Ascending aorta (tissue), 2 donors: ENCODE measurements at regions not wholly inside any gene's neighbourhood (a gene's known extent, or its start where the extent isn't known, plus 50 kb on each side); places are given as distances from the start of the nearest gene placed in this dataset.

Source experiments
- DNase-seq, 2 donors: peaks; one replicate each; pipeline ENCODE4 v3.0.0-alpha.2; 2019; ENCODE audit warnings: low spot score in 2 of 2
- H3K27ac ChIP-seq, 2 donors: fragments of 200-600 bp; sonication (generic); one replicate each; pipeline ENCODE4 v1.5.1; 2016 to 2017; ENCODE audit warnings: mild to moderate bottlenecking in 1 of 2
- H3K27me3 ChIP-seq: fragments of 200-600 bp; sonication (generic); one replicate; pipeline ENCODE4 v1.5.1; 2017
- H3K36me3 ChIP-seq, 2 donors: fragments of 200-600 bp; sonication (generic); one replicate each; pipeline ENCODE4 v1.5.1; 2016
- H3K4me1 ChIP-seq, 2 donors: fragments of 200-600 bp; sonication (generic); one replicate each; pipeline ENCODE4 v1.5.1; 2016 to 2017; ENCODE audit warnings: mild to moderate bottlenecking in 1 of 2
- H3K4me3 ChIP-seq, 2 donors: fragments of 200-600 bp; sonication (generic); one replicate each; pipeline ENCODE4 v1.5.1; 2016 to 2017; ENCODE audit warnings: mild to moderate bottlenecking in 1 of 2
- H3K9me3 ChIP-seq, 2 donors: fragments of 200-600 bp; sonication (generic); one replicate each; pipeline ENCODE4 v1.5.1; 2016
- intact Hi-C: fragments of 100-400 bp; cut with DNase I; formaldehyde crosslinking; loops from one replicate; pipeline ENCODE4 v1.15.1; 2023
- TF ChIP-seq, protein P1 (sequence below), 3 experiments: fragments of 200-600 bp in 2 of 3; fragments of 450-650 bp in 1 of 3; sonication (generic) in 2 of 3; IDR thresholded peaks; one replicate each; pipeline ENCODE4 v1.5.1; 2016 to 2019; ENCODE audit warnings: antibody characterized with exemption in 3 of 3, mild to moderate bottlenecking in 1 of 3, moderate library complexity in 1 of 3

DNA sequence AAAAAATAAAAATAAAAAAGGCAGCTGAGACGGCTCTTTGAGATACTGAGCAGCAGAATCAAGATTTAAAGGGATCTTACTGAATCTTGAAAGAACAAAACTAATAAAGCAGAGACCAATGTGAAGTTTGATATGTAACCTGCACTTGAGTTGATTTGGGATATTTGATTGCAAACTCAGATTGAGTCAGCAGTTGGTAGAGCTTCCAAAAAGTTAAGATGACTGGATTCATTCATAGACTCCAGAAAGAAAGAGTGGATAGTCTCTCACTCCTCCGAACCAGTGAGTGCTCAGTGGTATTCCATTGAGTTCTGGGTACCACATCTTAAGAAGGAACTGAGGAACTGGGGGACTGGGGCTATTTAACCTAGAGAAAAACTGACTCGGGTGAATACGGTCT is 52.7 kb upstream of the TESK1 start:
- H3K27ac ChIP-seq = peak overlapping the region; percentile 68 to 76
- no peak overlapping the region for H3K4me3 ChIP-seq
- TF ChIP-seq, protein P1, sequence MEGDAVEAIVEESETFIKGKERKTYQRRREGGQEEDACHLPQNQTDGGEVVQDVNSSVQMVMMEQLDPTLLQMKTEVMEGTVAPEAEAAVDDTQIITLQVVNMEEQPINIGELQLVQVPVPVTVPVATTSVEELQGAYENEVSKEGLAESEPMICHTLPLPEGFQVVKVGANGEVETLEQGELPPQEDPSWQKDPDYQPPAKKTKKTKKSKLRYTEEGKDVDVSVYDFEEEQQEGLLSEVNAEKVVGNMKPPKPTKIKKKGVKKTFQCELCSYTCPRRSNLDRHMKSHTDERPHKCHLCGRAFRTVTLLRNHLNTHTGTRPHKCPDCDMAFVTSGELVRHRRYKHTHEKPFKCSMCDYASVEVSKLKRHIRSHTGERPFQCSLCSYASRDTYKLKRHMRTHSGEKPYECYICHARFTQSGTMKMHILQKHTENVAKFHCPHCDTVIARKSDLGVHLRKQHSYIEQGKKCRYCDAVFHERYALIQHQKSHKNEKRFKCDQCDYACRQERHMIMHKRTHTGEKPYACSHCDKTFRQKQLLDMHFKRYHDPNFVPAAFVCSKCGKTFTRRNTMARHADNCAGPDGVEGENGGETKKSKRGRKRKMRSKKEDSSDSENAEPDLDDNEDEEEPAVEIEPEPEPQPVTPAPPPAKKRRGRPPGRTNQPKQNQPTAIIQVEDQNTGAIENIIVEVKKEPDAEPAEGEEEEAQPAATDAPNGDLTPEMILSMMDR (IDR thresholded peaks at IDR 0.05) = no peak
- H3K4me1 ChIP-seq = peaks cover 4 to 48% of the 10 kb centered on the region in 2 donors
- DNase-seq = no peak
- intact Hi-C loops = no loop called here
- no peaks in the 10 kb centered on the region for H3K9me3 ChIP-seq
- peaks cover 39 to 56% of the 10 kb centered on the region in 2 donors for H3K36me3 ChIP-seq
- no peaks in the 10 kb centered on the region for H3K27me3 ChIP-seq

DNA sequence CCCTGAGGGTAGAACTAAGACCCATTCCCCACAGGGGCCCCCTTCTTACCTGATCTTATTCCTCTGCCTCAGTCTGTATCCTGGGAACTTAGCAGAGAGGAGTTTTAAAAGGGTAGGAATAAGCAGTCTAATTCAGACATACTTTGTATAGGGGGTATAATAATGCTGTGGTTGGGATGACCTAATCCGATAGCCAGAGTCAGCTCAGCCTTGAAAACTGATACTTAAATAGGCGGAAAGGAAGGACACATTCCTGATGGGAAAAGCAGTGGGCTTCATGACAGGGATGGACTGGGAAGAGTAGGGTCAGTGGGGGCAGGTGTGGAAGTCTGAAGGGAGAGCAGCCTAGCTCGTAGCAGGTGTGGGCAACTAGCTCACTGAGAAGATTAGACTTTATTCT is 52.2 kb upstream of the TESK1 start:
- peaks cover 39 to 56% of the 10 kb centered on the region in 2 donors for H3K36me3 ChIP-seq
- no peak for DNase-seq
- H3K27me3 ChIP-seq = no peaks in the 10 kb centered on the region
- no peak overlapping the region for H3K4me3 ChIP-seq
- no peaks in the 10 kb centered on the region for H3K9me3 ChIP-seq
- H3K4me1 ChIP-seq = peaks cover 2 to 45% of the 10 kb centered on the region in 2 donors
- TF ChIP-seq, protein P1 (IDR thresholded peaks at IDR 0.05) = no peak
- intact Hi-C loops = no loop called here
- H3K27ac ChIP-seq = peak overlapping the region; percentile 68 to 76

DNA sequence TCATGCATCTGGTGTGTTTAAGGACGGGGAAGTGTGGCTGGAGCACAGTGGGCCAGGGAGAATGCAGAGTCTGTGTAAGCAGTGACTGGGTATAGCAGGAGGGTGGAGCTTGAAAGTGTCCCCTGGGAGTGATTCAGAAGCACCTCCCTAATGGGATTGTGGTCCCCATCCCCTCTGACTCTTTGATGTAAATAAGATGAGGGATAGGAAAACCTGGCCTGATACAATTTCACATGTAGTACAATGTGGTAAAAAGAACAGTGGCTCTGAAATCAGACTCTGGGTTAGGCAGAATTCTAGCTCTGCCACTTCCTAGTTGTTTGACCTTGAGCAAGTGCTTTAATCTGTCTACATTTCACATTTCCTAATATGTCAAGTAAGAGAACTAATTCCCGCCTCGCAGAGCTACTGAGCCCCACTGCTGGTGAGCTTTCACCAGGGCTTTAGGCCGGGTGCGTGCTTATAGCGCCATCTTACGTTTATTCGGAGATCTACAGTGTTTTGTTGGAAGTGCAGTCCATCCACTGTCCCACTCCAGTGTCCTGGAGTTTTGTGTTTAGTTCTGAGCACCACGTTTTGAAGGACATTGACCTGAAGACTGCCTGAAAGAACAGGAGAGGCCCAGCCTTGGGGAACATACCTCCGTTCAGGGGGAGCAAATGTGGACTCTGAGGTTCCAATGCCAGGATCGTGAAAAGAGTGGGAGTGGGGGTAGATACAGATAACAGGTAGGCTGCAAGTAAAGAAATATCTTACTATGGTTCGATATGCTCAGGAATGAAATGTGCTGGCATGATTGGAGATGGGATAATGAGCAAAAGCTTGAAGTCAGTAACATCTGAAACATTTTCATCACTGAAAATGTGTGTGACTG is 51.2 kb upstream of the TESK1 start:
- Histone ChIP-seq H3K27me3 (no peaks in the 10 kb centered on the region), H3K9me3 (no peaks in the 10 kb centered on the region), H3K4me3 (peak overlapping the region in 1 of 2 donors; percentile 7), H3K36me3 (peaks cover 42 to 56% of the 10 kb centered on the region in 2 donors), H3K4me1 (peaks cover 0 to 36% of the 10 kb centered on the region in 2 donors), H3K27ac (peak overlapping the region; percentile 68 to 76)
- TF ChIP-seq, protein P1 (IDR thresholded peaks at IDR 0.05) = peak; percentile 85 to 91 (median 87)
- peak; percentile 41 to 88 for DNase-seq
- intact Hi-C loops = loop anchor here (1.0 to 2.0 kb wide), 4 partner anchors 16 to 73 kb away; no protein-coding TSS in a partner anchor

DNA sequence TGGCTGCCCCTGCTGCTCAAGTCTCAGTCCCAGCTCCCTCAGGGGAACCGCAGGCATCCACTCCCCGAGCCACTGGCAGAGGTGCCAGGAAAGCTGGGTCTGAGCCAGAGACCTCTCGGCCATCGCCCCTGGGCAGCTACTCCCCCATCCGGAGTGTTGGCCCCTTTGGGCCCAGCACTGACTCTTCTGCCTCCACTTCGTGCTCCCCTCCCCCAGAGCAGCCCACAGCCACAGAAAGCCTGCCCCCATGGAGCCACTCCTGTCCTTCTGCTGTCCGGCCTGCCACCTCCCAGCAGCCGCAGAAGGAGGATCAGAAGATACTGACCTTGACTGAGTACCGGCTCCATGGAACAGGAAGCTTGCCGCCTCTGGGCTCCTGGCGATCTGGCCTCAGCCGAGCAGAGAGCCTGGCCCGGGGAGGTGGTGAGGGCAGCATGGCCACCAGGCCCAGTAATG is 49.8 kb upstream of the TESK1 start:
- no peaks in the 10 kb centered on the region for H3K27me3 ChIP-seq
- peak in 1 of 2 donors; percentile 63 for DNase-seq
- H3K27ac ChIP-seq = peak overlapping the region; percentile 68 to 76
- no peak overlapping the region for H3K4me3 ChIP-seq
- intact Hi-C loops = loop anchor here (2.0 kb wide), 1 partner anchor 66 kb away; no protein-coding TSS in a partner anchor
- TF ChIP-seq, protein P1 (IDR thresholded peaks at IDR 0.05) = no peak
- H3K9me3 ChIP-seq = no peaks in the 10 kb centered on the region
- H3K4me1 ChIP-seq = peaks cover 0 to 26% of the 10 kb centered on the region in 2 donors
- peaks cover 56 to 60% of the 10 kb centered on the region in 2 donors for H3K36me3 ChIP-seq
